ENCODE measurements at regions not wholly inside any gene's neighbourhood (a gene's known extent, or its start where the extent isn't known, plus 50 kb on each side); places are given as distances from the start of the nearest gene placed in this dataset.

GRCh38 chr17:34199932-34200534, 55.1 kb upstream of the CCL2 start (continued):
- TF ChIP-seq ARID4A (CRISPR knock-in tag; IDR thresholded peaks at IDR 0.05; ENCODE audit: borderline replicate concordance): no peak
- TF ChIP-seq CTCF (CRISPR knock-in tag; IDR thresholded peaks at IDR 0.05): peak; percentile 96
- TF ChIP-seq THAP11 (CRISPR knock-in tag; IDR thresholded peaks at IDR 0.05): 0 out of 2 replicates have a peak, but pooled peaks have one; percentile 31
- TF ChIP-seq MIER2 (CRISPR knock-in tag; IDR thresholded peaks at IDR 0.05): 0 out of 2 replicates have a peak, but pooled peaks have one; percentile 38
- TF ChIP-seq ZNF572 (CRISPR knock-in tag; IDR thresholded peaks at IDR 0.05): no peak
- TF ChIP-seq, protein P1, sequence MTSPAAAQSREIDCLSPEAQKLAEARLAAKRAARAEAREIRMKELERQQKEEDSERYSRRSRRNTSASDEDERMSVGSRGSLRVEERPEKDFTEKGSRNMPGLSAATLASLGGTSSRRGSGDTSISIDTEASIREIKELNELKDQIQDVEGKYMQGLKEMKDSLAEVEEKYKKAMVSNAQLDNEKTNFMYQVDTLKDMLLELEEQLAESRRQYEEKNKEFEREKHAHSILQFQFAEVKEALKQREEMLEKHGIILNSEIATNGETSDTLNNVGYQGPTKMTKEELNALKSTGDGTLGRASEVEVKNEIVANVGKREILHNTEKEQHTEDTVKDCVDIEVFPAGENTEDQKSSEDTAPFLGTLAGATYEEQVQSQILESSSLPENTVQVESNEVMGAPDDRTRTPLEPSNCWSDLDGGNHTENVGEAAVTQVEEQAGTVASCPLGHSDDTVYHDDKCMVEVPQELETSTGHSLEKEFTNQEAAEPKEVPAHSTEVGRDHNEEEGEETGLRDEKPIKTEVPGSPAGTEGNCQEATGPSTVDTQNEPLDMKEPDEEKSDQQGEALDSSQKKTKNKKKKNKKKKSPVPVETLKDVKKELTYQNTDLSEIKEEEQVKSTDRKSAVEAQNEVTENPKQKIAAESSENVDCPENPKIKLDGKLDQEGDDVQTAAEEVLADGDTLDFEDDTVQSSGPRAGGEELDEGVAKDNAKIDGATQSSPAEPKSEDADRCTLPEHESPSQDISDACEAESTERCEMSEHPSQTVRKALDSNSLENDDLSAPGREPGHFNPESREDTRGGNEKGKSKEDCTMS (CRISPR knock-in tag; conservative IDR thresholded peaks at IDR 0.05): no peak
- TF ChIP-seq MIXL1 (CRISPR knock-in tag; IDR thresholded peaks at IDR 0.05): 0 out of 2 replicates have a peak, but pooled peaks have one; percentile 33
- TF ChIP-seq MXI1 (IDR thresholded peaks at IDR 0.05; ENCODE audit: borderline replicate concordance, low read depth, low read length): 0 out of 3 replicates have a peak, but pooled peaks have one; percentile 22
- TF ChIP-seq NKX3-1 (CRISPR knock-in tag; IDR thresholded peaks at IDR 0.05): no peak
- peak; percentile 99 for TF ChIP-seq SMC3 (IDR thresholded peaks at IDR 0.05; ENCODE audit: low read length)

Measured in HepG2 (cell line).